ENCODE measurements at regions not wholly inside any gene's neighbourhood (a gene's known extent, or its start where the extent isn't known, plus 50 kb on each side); places are given as distances from the start of the nearest gene placed in this dataset.

DNA sequence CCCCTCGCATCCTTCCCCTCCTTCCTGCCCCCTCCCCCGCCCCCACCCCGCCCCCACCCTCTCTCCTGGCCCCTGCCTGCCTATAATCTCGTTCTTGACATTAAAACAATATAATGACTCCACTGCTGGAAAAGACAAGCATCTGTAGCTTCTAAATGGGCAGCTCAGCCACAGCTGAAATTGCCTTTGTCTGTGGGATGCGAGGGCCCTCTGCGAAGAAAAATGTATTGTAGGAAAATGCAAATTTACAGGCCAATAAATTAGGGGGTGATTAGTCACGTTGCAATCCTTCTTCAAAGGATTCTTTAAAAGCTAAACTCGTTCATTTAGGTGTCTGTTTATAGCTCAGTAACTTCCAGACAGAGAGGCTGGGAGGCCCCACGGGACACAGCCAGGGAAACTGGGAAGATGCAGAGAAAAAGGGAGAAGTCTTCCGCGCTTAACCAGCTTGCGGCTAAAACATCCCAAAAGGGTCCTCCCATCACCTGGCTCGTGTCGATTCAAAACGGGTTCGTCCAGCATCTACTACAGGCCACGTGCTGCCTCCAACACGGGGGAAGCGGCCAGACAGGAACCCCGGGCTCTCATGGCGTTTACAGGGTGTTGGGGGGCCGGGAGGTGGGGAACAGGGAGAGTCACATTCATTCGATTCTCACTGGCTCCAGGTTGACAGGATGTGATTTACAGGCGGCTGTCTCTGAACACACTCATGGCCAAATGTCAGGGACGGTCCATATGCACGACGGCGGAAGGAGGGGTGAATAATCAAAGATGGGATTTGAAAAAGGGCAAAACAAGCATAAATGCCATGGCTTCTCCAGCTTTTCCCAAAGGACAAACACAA, 100.5 kb upstream of the ZBTB40 start:
- H3K4me3 ChIP-seq (ENCODE audit: low read depth, low read length) = no peak overlapping the region
- TF ChIP-seq, protein P1, sequence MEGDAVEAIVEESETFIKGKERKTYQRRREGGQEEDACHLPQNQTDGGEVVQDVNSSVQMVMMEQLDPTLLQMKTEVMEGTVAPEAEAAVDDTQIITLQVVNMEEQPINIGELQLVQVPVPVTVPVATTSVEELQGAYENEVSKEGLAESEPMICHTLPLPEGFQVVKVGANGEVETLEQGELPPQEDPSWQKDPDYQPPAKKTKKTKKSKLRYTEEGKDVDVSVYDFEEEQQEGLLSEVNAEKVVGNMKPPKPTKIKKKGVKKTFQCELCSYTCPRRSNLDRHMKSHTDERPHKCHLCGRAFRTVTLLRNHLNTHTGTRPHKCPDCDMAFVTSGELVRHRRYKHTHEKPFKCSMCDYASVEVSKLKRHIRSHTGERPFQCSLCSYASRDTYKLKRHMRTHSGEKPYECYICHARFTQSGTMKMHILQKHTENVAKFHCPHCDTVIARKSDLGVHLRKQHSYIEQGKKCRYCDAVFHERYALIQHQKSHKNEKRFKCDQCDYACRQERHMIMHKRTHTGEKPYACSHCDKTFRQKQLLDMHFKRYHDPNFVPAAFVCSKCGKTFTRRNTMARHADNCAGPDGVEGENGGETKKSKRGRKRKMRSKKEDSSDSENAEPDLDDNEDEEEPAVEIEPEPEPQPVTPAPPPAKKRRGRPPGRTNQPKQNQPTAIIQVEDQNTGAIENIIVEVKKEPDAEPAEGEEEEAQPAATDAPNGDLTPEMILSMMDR (IDR thresholded peaks at IDR 0.05; ENCODE audit: low read depth, low read length, missing control alignments) = no peak
- DNase-seq (ENCODE audit: low read depth) = no peak
- in situ Hi-C loops (cut with HindIII; ENCODE audit: low sequenced_read_pairs) = no loop called here

DNA sequence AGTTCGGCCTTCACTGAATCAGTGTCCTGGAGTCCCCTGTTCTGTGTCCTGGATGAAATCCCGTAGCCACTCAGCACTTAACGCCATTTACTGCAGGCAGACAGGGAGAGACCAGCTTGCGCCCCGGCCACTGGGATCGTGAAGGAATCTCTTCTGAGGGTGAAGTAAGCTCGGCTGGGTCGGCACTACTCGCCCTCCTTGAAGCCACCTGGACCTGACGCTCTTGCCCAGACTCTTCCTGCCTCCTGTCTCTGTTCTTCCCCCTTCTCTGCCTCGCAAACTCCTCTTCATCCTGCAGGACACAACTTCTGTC, 99.9 kb upstream of the ZBTB40 start:
- TF ChIP-seq, protein P1 (IDR thresholded peaks at IDR 0.05; ENCODE audit: low read depth, low read length, missing control alignments) = no peak
- in situ Hi-C loops (cut with HindIII; ENCODE audit: low sequenced_read_pairs) = no loop called here
- no peak for DNase-seq (ENCODE audit: low read depth)
- H3K4me3 ChIP-seq (ENCODE audit: low read depth, low read length) = no peak overlapping the region

GRCh38 chr1:22352355-22352754, 99.3 kb upstream of the ZBTB40 start:
- H3K4me3 ChIP-seq (ENCODE audit: low read depth, low read length) = no peak overlapping the region
- in situ Hi-C loops (cut with HindIII; ENCODE audit: low sequenced_read_pairs) = no loop called here
- DNase-seq (ENCODE audit: low read depth) = no peak
- TF ChIP-seq, protein P1 (IDR thresholded peaks at IDR 0.05; ENCODE audit: low read depth, low read length, missing control alignments) = no peak

GRCh38 chr1:22352896-22353295, 98.8 kb upstream of the ZBTB40 start:
- in situ Hi-C loops (cut with HindIII; ENCODE audit: low sequenced_read_pairs) = no loop called here
- no peak for DNase-seq (ENCODE audit: low read depth)
- TF ChIP-seq, protein P1 (IDR thresholded peaks at IDR 0.05; ENCODE audit: low read depth, low read length, missing control alignments) = no peak
- no peak overlapping the region for H3K4me3 ChIP-seq (ENCODE audit: low read depth, low read length)

GRCh38 chr1:22359427-22359826, 92.2 kb upstream of the ZBTB40 start:
- TF ChIP-seq, protein P1 (IDR thresholded peaks at IDR 0.05; ENCODE audit: low read depth, low read length, missing control alignments) = no peak
- H3K4me3 ChIP-seq (ENCODE audit: low read depth, low read length) = no peak overlapping the region
- no peak for DNase-seq (ENCODE audit: low read depth)
- in situ Hi-C loops (cut with HindIII; ENCODE audit: low sequenced_read_pairs) = no loop called here

- in situ Hi-C loops (cut with HindIII; ENCODE audit: low sequenced_read_pairs) = no loop called here
- no peak overlapping the region for H3K4me3 ChIP-seq (ENCODE audit: low read depth, low read length)
- TF ChIP-seq, protein P1 (IDR thresholded peaks at IDR 0.05; ENCODE audit: low read depth, low read length, missing control alignments) = no peak
- no peak for DNase-seq (ENCODE audit: low read depth)
Measured at GRCh38 chr1:22362626-22363402, 88.8 kb upstream of the ZBTB40 start.
